Mucosa of rectum (tissue), 2 donors: ENCODE measurements at regions not wholly inside any gene's neighbourhood (a gene's known extent, or its start where the extent isn't known, plus 50 kb on each side); places are given as distances from the start of the nearest gene placed in this dataset.

Experiments used
- H3K27ac ChIP-seq, 2 donors: one replicate each; pipeline ENCODE4 v1.7.0; 2013; ENCODE audit warnings: inconsistent platforms in 2 of 2, low read depth in 2 of 2, low read length in 2 of 2
- H3K27me3 ChIP-seq, 2 donors: one replicate each; pipeline ENCODE4 v1.7.0; 2013; ENCODE audit warnings: low read length in 2 of 2; ENCODE audit not compliant: control insufficient read depth in 2 of 2, insufficient read depth in 2 of 2
- H3K36me3 ChIP-seq, 2 donors: one replicate each; pipeline ENCODE4 v1.7.0; 2013; ENCODE audit warnings: low read length in 2 of 2; ENCODE audit not compliant: control insufficient read depth in 2 of 2, insufficient read depth in 2 of 2
- H3K4me1 ChIP-seq, 2 donors: one replicate each; pipeline ENCODE4 v1.7.0; 2013; ENCODE audit warnings: low read length in 2 of 2, mild to moderate bottlenecking in 1 of 2; ENCODE audit not compliant: control insufficient read depth in 2 of 2, insufficient read depth in 2 of 2
- H3K4me3 ChIP-seq, 2 donors: one replicate each; pipeline ENCODE4 v1.7.0; 2013; ENCODE audit warnings: low read length in 2 of 2
- H3K9ac ChIP-seq, 2 donors: one replicate each; pipeline ENCODE4 v1.7.0; 2013; ENCODE audit warnings: low read length in 2 of 2, low read depth in 1 of 2, mild to moderate bottlenecking in 1 of 2
- H3K9me3 ChIP-seq, 2 donors: one replicate each; pipeline ENCODE4 v1.7.0; 2013; ENCODE audit warnings: low read length in 2 of 2; ENCODE audit not compliant: control insufficient read depth in 2 of 2
- donor health status: healthy.
- donor health status: Normal muscosa, but diverticular disease.

- H3K4me1 ChIP-seq: peaks cover 0 to 5% of the 10 kb centered on the region in 2 donors
- no peaks in the 10 kb centered on the region for H3K9me3 ChIP-seq
- no peak overlapping the region for H3K9ac ChIP-seq
Observed at GRCh38 chr13:111007209-111007608, 92.3 kb upstream of the ANKRD10 start.

GRCh38 chr13:111006506-111007031, 91.7 kb upstream of the ANKRD10 start:
- no peaks in the 10 kb centered on the region for H3K9me3 ChIP-seq
- no peak overlapping the region for H3K4me3 ChIP-seq
- peak overlapping the region; percentile 62 to 67 for H3K27ac ChIP-seq
- no peaks in the 10 kb centered on the region for H3K27me3 ChIP-seq
- H3K4me1 ChIP-seq: peaks cover 0 to 5% of the 10 kb centered on the region in 2 donors
- no peaks in the 10 kb centered on the region for H3K36me3 ChIP-seq
- H3K9ac ChIP-seq: no peak overlapping the region

More at GRCh38 chr13:111007209-111007608, 92.3 kb upstream of the ANKRD10 start:
- Histone ChIP-seq H3K27ac (peak overlapping the region; percentile 62 to 67), H3K4me3 (no peak overlapping the region), H3K27me3 (no peaks in the 10 kb centered on the region), H3K36me3 (no peaks in the 10 kb centered on the region)

- no peak overlapping the region for H3K4me3 ChIP-seq
- no peaks in the 10 kb centered on the region for H3K9me3 ChIP-seq
- no peak overlapping the region for H3K9ac ChIP-seq
- no peaks in the 10 kb centered on the region for H3K27me3 ChIP-seq
- H3K27ac ChIP-seq: peak overlapping the region; percentile 62 to 69
- no peaks in the 10 kb centered on the region for H3K36me3 ChIP-seq
- peaks cover 0 to 5% of the 10 kb centered on the region in 2 donors for H3K4me1 ChIP-seq
Observed at GRCh38 chr13:111005808-111006505, 91.1 kb upstream of the ANKRD10 start.

GRCh38 chr13:111005364-111005763, 90.5 kb upstream of the ANKRD10 start:
- H3K27ac ChIP-seq: peak overlapping the region in 1 of 2 donors; percentile 69
- no peak overlapping the region for H3K9ac ChIP-seq
- no peaks in the 10 kb centered on the region for H3K9me3 ChIP-seq
- no peaks in the 10 kb centered on the region for H3K36me3 ChIP-seq
- no peaks in the 10 kb centered on the region for H3K27me3 ChIP-seq
- no peak overlapping the region for H3K4me3 ChIP-seq
- peaks cover 0 to 5% of the 10 kb centered on the region in 2 donors for H3K4me1 ChIP-seq

GRCh38 chr13:111004444-111004843, 89.6 kb upstream of the ANKRD10 start:
- Histone ChIP-seq H3K27ac (no peak overlapping the region), H3K36me3 (no peaks in the 10 kb centered on the region), H3K9me3 (no peaks in the 10 kb centered on the region), H3K9ac (no peak overlapping the region), H3K4me1 (peaks cover 0 to 5% of the 10 kb centered on the region in 2 donors), H3K27me3 (no peaks in the 10 kb centered on the region), H3K4me3 (no peak overlapping the region)

- no peak overlapping the region for H3K4me3 ChIP-seq
- H3K36me3 ChIP-seq: no peaks in the 10 kb centered on the region
- no peak overlapping the region for H3K27ac ChIP-seq
- H3K4me1 ChIP-seq: peaks cover 0 to 3% of the 10 kb centered on the region in 2 donors
- H3K9ac ChIP-seq: no peak overlapping the region
- H3K27me3 ChIP-seq: no peaks in the 10 kb centered on the region
- H3K9me3 ChIP-seq: no peaks in the 10 kb centered on the region
Observed at GRCh38 chr13:111001636-111002035, 86.8 kb upstream of the ANKRD10 start.

- no peak overlapping the region for H3K4me3 ChIP-seq
- H3K27me3 ChIP-seq: peaks cover 0 to 3% of the 10 kb centered on the region in 2 donors
- no peak overlapping the region for H3K27ac ChIP-seq
- no peaks in the 10 kb centered on the region for H3K4me1 ChIP-seq
- H3K9ac ChIP-seq: no peak overlapping the region
- H3K36me3 ChIP-seq: no peaks in the 10 kb centered on the region
- no peaks in the 10 kb centered on the region for H3K9me3 ChIP-seq
Observed at GRCh38 chr13:110993788-110994187, 78.9 kb upstream of the ANKRD10 start.

- Histone ChIP-seq H3K4me3 (no peak overlapping the region), H3K36me3 (no peaks in the 10 kb centered on the region), H3K4me1 (no peaks in the 10 kb centered on the region), H3K9me3 (no peaks in the 10 kb centered on the region), H3K27me3 (peaks cover 0 to 3% of the 10 kb centered on the region in 2 donors), H3K27ac (no peak overlapping the region), H3K9ac (no peak overlapping the region)
Observed at GRCh38 chr13:110991991-110992508, 77.2 kb upstream of the ANKRD10 start.

- Histone ChIP-seq H3K27ac (no peak overlapping the region), H3K36me3 (no peaks in the 10 kb centered on the region), H3K4me1 (no peaks in the 10 kb centered on the region), H3K4me3 (no peak overlapping the region), H3K9ac (no peak overlapping the region), H3K9me3 (no peaks in the 10 kb centered on the region), H3K27me3 (peaks cover 0 to 3% of the 10 kb centered on the region in 2 donors)
Observed at GRCh38 chr13:110989331-110989730, 74.5 kb upstream of the ANKRD10 start.

- Histone ChIP-seq H3K9ac (no peak overlapping the region), H3K4me1 (no peaks in the 10 kb centered on the region), H3K4me3 (no peak overlapping the region), H3K36me3 (no peaks in the 10 kb centered on the region), H3K9me3 (no peaks in the 10 kb centered on the region), H3K27me3 (no peaks in the 10 kb centered on the region), H3K27ac (no peak overlapping the region)
Observed at GRCh38 chr13:110985541-110985940, 70.7 kb upstream of the ANKRD10 start.
